22Rv1 (cell line): ENCODE measurements at regions not wholly inside any gene's neighbourhood (a gene's known extent, or its start where the extent isn't known, plus 50 kb on each side); places are given as distances from the start of the nearest gene placed in this dataset.

Source experiments
- CTCF ChIP-seq: fragments of 450-650 bp; IDR thresholded peaks from 2 replicates; pipeline ENCODE4 v1.5.1; 2017; ENCODE audit warnings: mild to moderate bottlenecking
- ZFX ChIP-seq: fragments of 450-650 bp; IDR thresholded peaks from 2 replicates; pipeline ENCODE4 v1.6.1; 2017; ENCODE audit warnings: antibody characterized with exemption, borderline replicate concordance

- TF ChIP-seq CTCF, result no peak
- TF ChIP-seq ZFX, result no peak
Observed at GRCh38 chr3:182482705-182483104, 310.6 kb upstream of the ATP11B start.
